VCaP (cell line): ENCODE measurements at regions not wholly inside any gene's neighbourhood (a gene's known extent, or its start where the extent isn't known, plus 50 kb on each side); places are given as distances from the start of the nearest gene placed in this dataset.

Source experiments
- H3K27ac ChIP-seq: fragments of 450-650 bp; 2 replicates; pipeline ENCODE4 v1.5.1; 2017
- TF ChIP-seq, protein P1 (sequence below): fragments of 450-650 bp; conservative IDR thresholded peaks from 2 replicates; pipeline ENCODE4 v1.5.1; 2017; ENCODE audit warnings: mild to moderate bottlenecking, moderate library complexity

DNA sequence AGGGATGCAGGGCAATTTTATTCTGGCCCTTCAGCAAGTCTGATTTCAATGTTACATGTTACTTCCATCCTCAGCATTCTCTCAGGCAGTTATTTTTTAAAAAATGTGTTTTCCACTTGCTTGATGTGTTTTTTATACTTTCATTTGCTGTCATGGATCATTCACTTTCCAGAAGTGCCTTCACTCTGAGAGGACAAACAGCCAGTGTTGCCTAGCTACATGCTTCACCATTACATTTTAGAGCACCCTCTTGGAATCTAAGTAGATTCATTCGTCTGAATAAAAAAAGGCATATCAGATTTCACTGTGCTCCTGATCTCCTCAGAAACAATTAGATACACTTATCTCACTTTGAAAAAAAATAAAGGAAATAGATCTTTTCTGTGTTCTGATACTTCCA lies 93.6 kb upstream of the POU1F1 start:
- no peak overlapping the region for H3K27ac ChIP-seq

DNA sequence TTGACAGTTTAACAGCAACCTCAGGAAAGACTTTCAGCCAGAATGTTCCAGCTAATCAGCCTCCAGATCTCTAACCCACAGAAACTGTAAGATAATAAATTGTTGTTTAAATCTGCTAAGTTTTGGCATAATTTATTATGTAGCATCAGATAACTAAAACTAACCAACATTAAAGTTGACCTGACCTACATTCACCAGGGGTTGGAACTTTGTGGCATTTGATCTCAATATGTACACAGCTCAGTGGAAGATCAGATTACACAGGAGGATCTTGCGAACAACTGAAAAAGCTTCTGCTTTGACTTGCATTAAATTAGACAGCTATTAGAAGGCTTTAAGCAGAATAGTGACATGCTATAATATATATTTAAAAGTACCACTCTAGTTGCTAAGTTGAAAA lies 91.4 kb upstream of the POU1F1 start:
- TF ChIP-seq, protein P1, sequence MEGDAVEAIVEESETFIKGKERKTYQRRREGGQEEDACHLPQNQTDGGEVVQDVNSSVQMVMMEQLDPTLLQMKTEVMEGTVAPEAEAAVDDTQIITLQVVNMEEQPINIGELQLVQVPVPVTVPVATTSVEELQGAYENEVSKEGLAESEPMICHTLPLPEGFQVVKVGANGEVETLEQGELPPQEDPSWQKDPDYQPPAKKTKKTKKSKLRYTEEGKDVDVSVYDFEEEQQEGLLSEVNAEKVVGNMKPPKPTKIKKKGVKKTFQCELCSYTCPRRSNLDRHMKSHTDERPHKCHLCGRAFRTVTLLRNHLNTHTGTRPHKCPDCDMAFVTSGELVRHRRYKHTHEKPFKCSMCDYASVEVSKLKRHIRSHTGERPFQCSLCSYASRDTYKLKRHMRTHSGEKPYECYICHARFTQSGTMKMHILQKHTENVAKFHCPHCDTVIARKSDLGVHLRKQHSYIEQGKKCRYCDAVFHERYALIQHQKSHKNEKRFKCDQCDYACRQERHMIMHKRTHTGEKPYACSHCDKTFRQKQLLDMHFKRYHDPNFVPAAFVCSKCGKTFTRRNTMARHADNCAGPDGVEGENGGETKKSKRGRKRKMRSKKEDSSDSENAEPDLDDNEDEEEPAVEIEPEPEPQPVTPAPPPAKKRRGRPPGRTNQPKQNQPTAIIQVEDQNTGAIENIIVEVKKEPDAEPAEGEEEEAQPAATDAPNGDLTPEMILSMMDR = no peak
- H3K27ac ChIP-seq = peak overlapping the region; percentile 14

More for the DNA sequence above, 93.6 kb upstream of the POU1F1 start:
- TF ChIP-seq, protein P1 = no peak

DNA sequence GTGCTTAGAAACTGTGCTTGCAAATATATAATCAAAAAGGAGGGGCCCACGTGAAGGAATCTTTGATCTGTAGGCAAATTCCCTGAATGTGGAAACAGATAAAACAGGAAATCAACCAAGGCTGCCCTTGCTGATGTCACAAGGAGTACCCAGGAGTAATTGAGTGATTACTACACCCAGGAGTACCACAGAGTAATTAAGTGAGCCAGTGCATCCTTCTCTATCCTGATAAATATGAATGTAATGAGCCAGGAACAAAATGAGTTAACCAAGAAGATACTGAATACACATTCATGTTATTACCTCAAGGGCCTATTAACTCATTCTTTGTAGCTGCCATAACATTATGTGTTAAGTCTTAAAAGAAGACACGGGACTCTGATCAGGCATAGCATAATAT lies 87.3 kb upstream of the POU1F1 start:
- TF ChIP-seq, protein P1 = no peak
- H3K27ac ChIP-seq = no peak overlapping the region

DNA sequence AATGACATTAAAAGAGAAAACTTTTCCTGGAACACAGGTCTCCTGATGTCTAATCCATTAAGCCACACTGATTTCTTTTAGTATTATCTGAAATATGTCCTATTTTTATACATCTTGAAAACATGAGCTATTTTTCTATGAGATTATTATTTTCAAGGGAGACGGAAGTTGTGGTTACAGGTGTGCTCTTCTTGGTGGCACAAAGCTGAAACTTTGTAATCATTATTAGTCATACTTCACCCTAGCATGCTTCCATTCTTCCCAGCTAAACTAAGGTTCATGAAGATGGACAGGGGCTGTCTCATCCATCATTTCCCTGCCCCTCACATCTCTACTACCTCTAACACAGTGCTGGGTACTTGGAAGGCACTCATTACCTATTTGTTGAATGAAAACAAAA lies 85.6 kb upstream of the POU1F1 start:
- TF ChIP-seq, protein P1 = no peak
- H3K27ac ChIP-seq = no peak overlapping the region

DNA sequence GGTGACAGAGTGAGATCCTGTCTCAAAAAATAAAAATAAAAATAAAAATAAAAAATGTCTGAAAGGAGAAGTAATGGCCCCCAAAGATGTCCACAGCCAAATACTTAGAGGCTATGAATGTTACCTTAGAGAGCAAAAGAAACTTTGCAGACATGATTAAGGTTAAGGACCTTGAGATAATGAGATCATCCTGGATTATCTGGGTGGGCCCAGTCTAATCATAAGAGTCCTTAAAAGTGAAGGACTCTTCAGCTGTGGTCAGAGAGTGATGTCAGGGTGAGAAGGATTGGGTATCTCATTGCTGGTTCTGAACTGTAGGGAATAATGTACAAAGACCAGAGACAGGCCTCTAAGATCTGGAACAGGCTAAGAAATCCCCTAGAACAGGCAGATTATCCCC lies 84.9 kb upstream of the POU1F1 start:
- TF ChIP-seq, protein P1 = no peak
- H3K27ac ChIP-seq = peak overlapping the region; percentile 95; the same call in 1 of the 2 replicates

DNA sequence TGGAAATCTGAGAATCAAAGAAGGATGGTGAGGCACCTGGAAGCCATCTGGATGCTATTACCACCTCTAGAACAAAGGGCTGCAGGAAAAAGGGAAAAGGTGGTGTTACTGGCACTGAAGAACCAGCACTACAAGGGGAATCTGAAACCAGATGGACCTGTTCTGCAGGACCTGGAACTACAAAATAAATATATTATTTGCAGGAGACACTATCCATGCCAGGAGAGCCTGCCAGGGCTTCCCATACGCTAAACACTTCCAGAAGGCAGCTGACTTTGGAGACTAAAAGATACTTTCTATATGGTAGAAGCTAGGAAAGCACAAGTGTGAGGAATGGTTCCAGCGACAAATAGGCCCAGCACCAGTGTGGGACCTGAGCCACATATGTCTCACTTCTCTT lies 83.4 kb upstream of the POU1F1 start:
- H3K27ac ChIP-seq = peak overlapping the region; percentile 95
- TF ChIP-seq, protein P1 = no peak

DNA sequence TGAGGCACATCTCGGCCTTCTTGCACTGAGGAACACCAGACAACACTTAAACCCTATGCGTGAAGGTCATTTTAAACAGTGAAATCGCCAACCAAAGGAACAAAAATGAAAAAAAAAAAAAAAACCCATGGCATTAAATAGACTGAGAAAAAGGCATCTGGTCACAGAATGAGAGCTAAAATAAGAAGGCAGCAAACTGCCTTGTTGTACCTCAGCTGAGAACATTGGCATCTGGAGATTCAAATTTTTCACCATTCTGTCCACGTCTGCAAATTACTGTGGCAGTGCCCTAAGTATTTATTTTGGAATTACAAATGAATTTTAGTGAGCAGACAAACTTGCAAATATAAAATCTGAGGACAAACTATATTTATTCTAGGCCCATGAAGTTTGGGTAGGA lies 82.6 kb upstream of the POU1F1 start:
- TF ChIP-seq, protein P1 = no peak

More for the DNA sequence above, 82.6 kb upstream of the POU1F1 start:
- peak overlapping the region; percentile 95 for H3K27ac ChIP-seq
